DND-41 (cell line): ENCODE measurements at regions not wholly inside any gene's neighbourhood (a gene's known extent, or its start where the extent isn't known, plus 50 kb on each side); places are given as distances from the start of the nearest gene placed in this dataset.

Source experiments
- CTCF ChIP-seq: IDR thresholded peaks from 2 replicates; pipeline ENCODE4 v1.5.1; 2012; ENCODE audit warnings: borderline replicate concordance, low read length, moderate library complexity, mild to moderate bottlenecking; ENCODE audit not compliant: poor library complexity, severe bottlenecking; ENCODE audit errors: extremely low read depth
- EZH2 ChIP-seq: IDR thresholded peaks from 3 replicates; pipeline ENCODE4 v1.6.1; 2012; ENCODE audit warnings: borderline replicate concordance, low read depth, mild to moderate bottlenecking, moderate library complexity, low read length, inconsistent platforms; ENCODE audit not compliant: severe bottlenecking

DNA sequence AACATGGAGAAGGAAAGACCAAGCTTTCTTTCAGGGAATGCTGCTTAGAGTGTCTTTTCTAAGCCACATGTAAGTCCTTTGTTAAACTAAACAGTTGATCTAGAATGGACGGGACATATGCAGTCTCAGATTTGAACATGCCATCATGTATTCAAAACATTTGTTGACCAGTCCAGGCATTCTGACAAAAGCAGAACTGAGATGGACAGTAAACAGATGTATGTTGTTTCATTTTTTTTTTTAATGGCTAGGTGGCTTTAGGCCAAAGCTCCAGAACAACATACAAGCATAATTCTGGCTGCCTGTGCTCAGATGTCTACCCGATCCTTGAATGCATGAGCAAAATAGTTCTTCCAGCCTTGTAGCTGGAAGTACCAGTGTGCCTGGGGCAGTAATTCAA, 1211.4 kb upstream of the FAM98A start:
- no peak for TF ChIP-seq CTCF
- no peak for TF ChIP-seq EZH2
